K562 (cell line): ENCODE measurements at regions not wholly inside any gene's neighbourhood (a gene's known extent, or its start where the extent isn't known, plus 50 kb on each side); places are given as distances from the start of the nearest gene placed in this dataset.

Source experiments
- ATAC-seq: fragments of 200-7000 bp; cut with Tn5 transposase; 3 replicates; pipeline ENCODE4 v1.9.1; 2020; ENCODE audit warnings: moderate library complexity
- BruUV-seq: library from RNA; stranded (reverse); fragments of 400-500 nt; replicated peaks from 2 replicates; lab custom pipeline; 2021; lab: Mats Ljungman, UMichigan
- CTCF ChIA-PET: fragments of 300-600 bp; formaldehyde crosslinking; extraction: SDS; loops from one replicate; lab custom pipeline; 2021; ENCODE audit warnings: low intra/inter-chr PET ratio; lab: Yijun Ruan, JAX
- POLR2A ChIA-PET: fragments of 300-600, 350-650 bp; sonication (Branson Sonifier 250); formaldehyde crosslinking; extraction: SDS; loops from one replicate; lab custom pipeline; 2021; ENCODE audit warnings: antibody characterized with exemption, inconsistent platforms; lab: Yijun Ruan, JAX
- DNase-seq, 4 experiments: peaks; one replicate each; pipeline versions ENCODE4 v3.0.0 to v3.0.0-alpha.2; 2011 to 2018; ENCODE audit warnings: low spot score in 3 of 4, mixed read lengths in 3 of 4; ENCODE audit errors: extremely low read depth in 1 of 4
- FAIRE-seq: peaks from 2 replicates; lab custom pipeline; 2011; peaks lifted over from hg19 to GRCh38; lab: Jason Lieb, UNC
- H2AFZ ChIP-seq: 2 replicates; pipeline ENCODE4 v1.6.0; 2011; ENCODE audit warnings: low read depth, low read length, control low read depth, inconsistent platforms
- H3K27ac ChIP-seq: fragments of 200-600 bp; 3 replicates; pipeline ENCODE4 v1.8.0; 2011; ENCODE audit warnings: low read depth, mild to moderate bottlenecking, control low read depth, inconsistent platforms, low read length, moderate library complexity, mixed read lengths; ENCODE audit errors: extremely low read depth
- H3K27me3 ChIP-seq, 2 experiments: fragments of 300-600 bp in 1 of 2; 2 replicates in 1 of 2; 3 replicates in 1 of 2; pipeline versions ENCODE4 v1.6.0 to v1.8.0; 2011; ENCODE audit warnings: inconsistent platforms in 2 of 2, low read length in 2 of 2, mild to moderate bottlenecking in 1 of 2, mixed read lengths in 1 of 2, moderate library complexity in 1 of 2; ENCODE audit not compliant: control insufficient read depth in 2 of 2, insufficient read depth in 2 of 2
- H3K36me3 ChIP-seq: fragments of 300-600 bp; 3 replicates; pipeline ENCODE4 v1.8.0; 2011; ENCODE audit warnings: mild to moderate bottlenecking, low read length, inconsistent platforms; ENCODE audit not compliant: control insufficient read depth, insufficient read depth
- H3K4me1 ChIP-seq, 2 experiments: fragments of 200-600 bp in 1 of 2; replicated peaks in 1 of 2; 2 replicates in 1 of 2; 3 replicates in 1 of 2; pipeline versions ENCODE4 v1.5.1 to v1.8.0; 2011; ENCODE audit warnings: inconsistent platforms in 2 of 2, low read length in 2 of 2, mild to moderate bottlenecking in 1 of 2, mixed read lengths in 1 of 2, moderate library complexity in 1 of 2; ENCODE audit not compliant: control insufficient read depth in 2 of 2, insufficient read depth in 2 of 2
- H3K4me2 ChIP-seq: 2 replicates; pipeline ENCODE4 v1.6.1; 2011; ENCODE audit warnings: low read length, control low read depth, inconsistent platforms, mixed read lengths; ENCODE audit not compliant: insufficient read depth
- H3K4me3 ChIP-seq: fragments of 200-600 bp; sonication (generic), shearing (Covaris generic); 2 replicates; pipeline ENCODE4 v1.5.1; 2016; ENCODE audit warnings: control low read depth, inconsistent platforms
- H3K79me2 ChIP-seq: fragments of 200-600 bp; 3 replicates; pipeline ENCODE4 v1.8.0; 2011; ENCODE audit warnings: low read length, inconsistent platforms; ENCODE audit not compliant: control insufficient read depth, insufficient read depth
- H3K9ac ChIP-seq, 2 experiments: 2 replicates each; pipeline versions ENCODE4 v1.6.0 to v1.6.1; 2011; ENCODE audit warnings: low read depth in 2 of 2, low read length in 2 of 2, control low read depth in 1 of 2, inconsistent platforms in 1 of 2, mild to moderate bottlenecking in 1 of 2, mixed read lengths in 1 of 2; ENCODE audit not compliant: insufficient read depth in 1 of 2
- H3K9me1 ChIP-seq: one replicate; pipeline ENCODE4 v1.6.0; 2011; ENCODE audit warnings: inconsistent platforms, mild to moderate bottlenecking, low read length, moderate library complexity; ENCODE audit not compliant: control insufficient read depth, insufficient read depth
- H3K9me3 ChIP-seq: replicated peaks from 2 replicates; pipeline ENCODE4 v1.5.1; 2011; ENCODE audit warnings: low read depth, low read length, inconsistent platforms; ENCODE audit not compliant: control insufficient read depth, insufficient read depth
- H4K20me1 ChIP-seq: replicated peaks from 2 replicates; pipeline ENCODE4 v1.6.1; 2011; ENCODE audit warnings: low read length, inconsistent platforms, mixed read lengths; ENCODE audit not compliant: control insufficient read depth, insufficient read depth
- CHD4 ChIP-seq: fragments of 200-600 bp; sonication (generic); IDR thresholded peaks from 3 replicates; pipeline ENCODE4 v1.6.1; 2012; ENCODE audit warnings: low read depth, mild to moderate bottlenecking, mixed read lengths, low read length, inconsistent platforms; ENCODE audit not compliant: insufficient read depth, insufficient replicate concordance, poor library complexity, severe bottlenecking
- CSDE1 ChIP-seq, 2 experiments: fragments of 450-650 bp; IDR thresholded peaks; 2 replicates each; pipeline ENCODE4 v1.6.1; 2016; ENCODE audit warnings: mild to moderate bottlenecking in 1 of 2
- CTBP1 ChIP-seq: fragments of 450-650 bp; IDR thresholded peaks from 2 replicates; pipeline ENCODE4 v1.6.1; 2016; ENCODE audit warnings: borderline replicate concordance
- CTCF ChIP-seq, 3 experiments: IDR thresholded peaks in 2 of 3; conservative IDR thresholded peaks in 1 of 3; 2 replicates each; pipeline ENCODE4 v1.5.1; 2011 to 2012; ENCODE audit warnings: low read length in 3 of 3, mild to moderate bottlenecking in 3 of 3, control low read depth in 2 of 3, improper control_type of control experiment in 1 of 3, inconsistent platforms in 1 of 3, low read depth in 1 of 3, mixed read lengths in 1 of 3, moderate library complexity in 1 of 3; ENCODE audit not compliant: insufficient read depth in 2 of 3
- MCM3 ChIP-seq: fragments of 450-650 bp; IDR thresholded peaks from 2 replicates; pipeline ENCODE4 v1.6.1; 2016
- STAG1 ChIP-seq: sonication (generic); formaldehyde crosslinking; IDR thresholded peaks from 2 replicates; pipeline ENCODE4 v1.5.0; 2020; ENCODE audit warnings: missing genetic modification reagents, borderline replicate concordance
- ZBTB5 ChIP-seq: fragments of 450-650 bp; IDR thresholded peaks from 2 replicates; pipeline ENCODE4 v1.6.1; 2017; ENCODE audit warnings: antibody characterized with exemption
- WGBS: fragments of 100-300 bp; shearing (Covaris generic); methylation state at CpG from one replicate; pipeline ENCODE4 v1.1.6; 2016; ENCODE audit warnings: low coverage, mixed read lengths; ENCODE audit not compliant: insufficient coverage; ENCODE audit errors: missing lambda C conversion rate; 5-methylcytosine and 5-hydroxymethylcytosine counted together
- in situ Hi-C: fragments of 300-500 bp; cut with MboI; formaldehyde crosslinking; loops from 4 replicates; pipeline ENCODE4 v1.15.0; 2018; ENCODE audit warnings: inconsistent platforms, mixed read lengths
- intact Hi-C: fragments of 100-400 bp; cut with micrococcal nuclease; formaldehyde crosslinking; loops from 2 replicates; pipeline ENCODE4 v1.14.2; 2022

GRCh38 chr21:43268804-43269186 is 100.0 kb downstream of the CRYAA start:
- POLR2A ChIA-PET: interaction anchor here (2.3 kb wide), 1 partner anchor 20 kb away, joined by 6 read pairs; no protein-coding TSS in a partner anchor
- H3K4me1 ChIP-seq: peaks cover 0 to 3% of the 10 kb centered on the region in 2 experiments; a peak in 1 of 5 replicates
- WGBS: 0% methylated on average over 12 of the region's 12 CpGs

More at GRCh38 chr21:43268804-43269186, 100.0 kb downstream of the CRYAA start:
- in situ Hi-C loops: no loop called here
- DNase-seq (no peak), ATAC-seq (no peak), FAIRE-seq (no peak)
- intact Hi-C loops: no loop called here
- Histone ChIP-seq H3K79me2 (no peaks in the 10 kb centered on the region), H3K9me1 (no peaks in the 10 kb centered on the region), H3K9ac (no peak overlapping the region), H3K4me2 (no peak overlapping the region), H3K27ac (no peak overlapping the region), H3K4me3 (no peak overlapping the region), H3K9me3 (no peaks in the 10 kb centered on the region), H2AFZ (no peak overlapping the region), H4K20me1 (peaks cover 4% of the 10 kb centered on the region), H3K36me3 (no peaks in the 10 kb centered on the region), H3K27me3 (peaks cover 45 to 74% of the 10 kb centered on the region in 2 experiments)
- CTCF ChIA-PET: no interaction called here
- BruUV-seq: no TSS peak
- TF ChIP-seq MCM3 (no peak), CTCF (IDR thresholded peaks at IDR 0.05 in 2 of 3, conservative IDR thresholded peaks at IDR 0.05 in 1 of 3; ENCODE audit: insufficient read depth in 2 of 3, low read depth in 1 of 3, low read length in 3 of 3) (peak in 2 of 3 experiments; percentile 3 to 51; a peak in 2 of 6 replicates), ZBTB5 (no peak), CHD4 (no peak), STAG1 (CRISPR knock-in tag) (no peak), CSDE1 (IDR thresholded peaks at IDR 0.05) (no peak), CTBP1 (no peak)
